ENCODE measurements at regions not wholly inside any gene's neighbourhood (a gene's known extent, or its start where the extent isn't known, plus 50 kb on each side); places are given as distances from the start of the nearest gene placed in this dataset.

GRCh38 chr16:26554030-26554429, 512.7 kb upstream of the C16orf82 start:
- no peaks in the 10 kb centered on the region for H3K36me3 Mint-ChIP-seq (ENCODE audit: low read depth)
- H3K9me3 Mint-ChIP-seq = no peaks in the 10 kb centered on the region
- ChIA-PET POLR2A (no interaction called here), CTCF (no interaction called here)
- no peak for DNase-seq
- no peak for ATAC-seq (ENCODE audit: low read depth)
- H3K27me3 Mint-ChIP-seq = peaks cover 5% of the 10 kb centered on the region
- H3K27ac Mint-ChIP-seq = no peak overlapping the region
- intact Hi-C loops (cut with micrococcal nuclease) = no loop called here
- no peak overlapping the region for H3K4me3 Mint-ChIP-seq
- no peak for TF ChIP-seq CTCF (IDR thresholded peaks at IDR 0.05)
- H3K4me1 Mint-ChIP-seq = no peaks in the 10 kb centered on the region

GRCh38 chr16:26561303-26561702, 505.4 kb upstream of the C16orf82 start:
- no peaks in the 10 kb centered on the region for H3K36me3 Mint-ChIP-seq (ENCODE audit: low read depth)
- H3K9me3 Mint-ChIP-seq = peaks cover 3% of the 10 kb centered on the region
- no peaks in the 10 kb centered on the region for H3K4me1 Mint-ChIP-seq
- no peak overlapping the region for H3K4me3 Mint-ChIP-seq
- ChIA-PET POLR2A (no interaction called here), CTCF (no interaction called here)
- intact Hi-C loops (cut with micrococcal nuclease) = no loop called here
- H3K27me3 Mint-ChIP-seq = peaks cover 4% of the 10 kb centered on the region
- ATAC-seq (ENCODE audit: low read depth) = no peak
- no peak for TF ChIP-seq CTCF (IDR thresholded peaks at IDR 0.05)
- no peak overlapping the region for H3K27ac Mint-ChIP-seq
- DNase-seq = no peak

DNA sequence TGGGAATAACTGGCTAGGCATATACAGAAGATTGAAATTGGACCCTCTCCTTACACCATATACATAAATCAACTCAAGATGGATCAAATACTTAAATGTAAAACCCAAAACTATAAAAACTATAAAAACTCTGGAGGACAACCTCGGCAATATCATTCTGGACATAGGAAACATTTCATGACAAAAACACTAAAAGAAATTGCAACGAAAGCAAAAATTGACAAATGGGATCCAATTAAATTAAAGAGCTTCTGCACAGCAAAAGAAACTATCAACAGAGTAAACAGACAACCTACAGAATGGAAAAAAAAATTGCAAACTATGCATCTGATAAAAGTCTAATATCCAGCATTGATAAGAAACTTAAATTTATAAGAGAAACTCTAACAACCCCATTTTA, 503.7 kb upstream of the C16orf82 start:
- H3K4me3 Mint-ChIP-seq = no peak overlapping the region
- H3K9me3 Mint-ChIP-seq = peaks cover 3% of the 10 kb centered on the region
- no peak for DNase-seq
- TF ChIP-seq CTCF (IDR thresholded peaks at IDR 0.05) = no peak
- no peak for ATAC-seq (ENCODE audit: low read depth)
- ChIA-PET CTCF (no interaction called here), POLR2A (no interaction called here)
- intact Hi-C loops (cut with micrococcal nuclease) = no loop called here
- H3K4me1 Mint-ChIP-seq = no peaks in the 10 kb centered on the region
- H3K36me3 Mint-ChIP-seq (ENCODE audit: low read depth) = no peaks in the 10 kb centered on the region
- peaks cover 6% of the 10 kb centered on the region for H3K27me3 Mint-ChIP-seq
- H3K27ac Mint-ChIP-seq = no peak overlapping the region

DNA sequence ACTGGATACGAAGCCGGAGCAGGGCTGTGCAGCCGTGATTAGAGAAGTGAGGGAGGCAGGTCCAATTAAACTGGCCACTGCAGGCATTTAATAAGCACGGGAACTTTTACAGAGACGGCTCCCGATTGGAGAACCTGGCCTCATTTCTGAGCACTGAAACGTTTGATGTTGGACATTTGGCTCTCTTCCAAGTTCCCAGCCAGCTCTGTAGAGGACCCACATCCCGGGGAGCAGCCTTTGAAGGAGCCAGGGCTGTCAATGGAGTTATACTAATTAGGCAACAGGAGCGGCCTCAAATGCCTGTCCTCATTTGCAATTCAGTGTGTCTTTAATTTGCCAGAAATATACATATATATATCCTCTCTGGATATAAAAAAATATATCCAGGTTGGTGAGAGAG, 499.4 kb upstream of the C16orf82 start:
- ChIA-PET CTCF (no interaction called here), POLR2A (no interaction called here)
- H3K27me3 Mint-ChIP-seq = peaks cover 2% of the 10 kb centered on the region
- DNase-seq = no peak
- no peaks in the 10 kb centered on the region for H3K36me3 Mint-ChIP-seq (ENCODE audit: low read depth)
- H3K4me3 Mint-ChIP-seq = no peak overlapping the region
- no peak overlapping the region for H3K27ac Mint-ChIP-seq
- no peaks in the 10 kb centered on the region for H3K9me3 Mint-ChIP-seq
- no peak for ATAC-seq (ENCODE audit: low read depth)
- intact Hi-C loops (cut with micrococcal nuclease) = no loop called here
- TF ChIP-seq CTCF (IDR thresholded peaks at IDR 0.05) = no peak
- H3K4me1 Mint-ChIP-seq = no peaks in the 10 kb centered on the region

- Mint-ChIP-seq H3K4me3 (no peak overlapping the region), H3K36me3 (ENCODE audit: low read depth) (no peaks in the 10 kb centered on the region), H3K4me1 (no peaks in the 10 kb centered on the region), H3K9me3 (no peaks in the 10 kb centered on the region), H3K27ac (no peak overlapping the region), H3K27me3 (peaks cover 2% of the 10 kb centered on the region)
- POLR2A ChIA-PET = no interaction called here
- DNase-seq (no peak), ATAC-seq (ENCODE audit: low read depth) (no peak)
- TF ChIP-seq CTCF (IDR thresholded peaks at IDR 0.05) = no peak
- CTCF ChIA-PET = no interaction called here
- intact Hi-C loops (cut with micrococcal nuclease) = no loop called here
Observed at GRCh38 chr16:26569793-26570192, 496.9 kb upstream of the C16orf82 start.

All from activated B cell treated with CpG ODN at 0.5 μM for 24 hours (primary cell).